ENCODE measurements at regions not wholly inside any gene's neighbourhood (a gene's known extent, or its start where the extent isn't known, plus 50 kb on each side); places are given as distances from the start of the nearest gene placed in this dataset.

DNA sequence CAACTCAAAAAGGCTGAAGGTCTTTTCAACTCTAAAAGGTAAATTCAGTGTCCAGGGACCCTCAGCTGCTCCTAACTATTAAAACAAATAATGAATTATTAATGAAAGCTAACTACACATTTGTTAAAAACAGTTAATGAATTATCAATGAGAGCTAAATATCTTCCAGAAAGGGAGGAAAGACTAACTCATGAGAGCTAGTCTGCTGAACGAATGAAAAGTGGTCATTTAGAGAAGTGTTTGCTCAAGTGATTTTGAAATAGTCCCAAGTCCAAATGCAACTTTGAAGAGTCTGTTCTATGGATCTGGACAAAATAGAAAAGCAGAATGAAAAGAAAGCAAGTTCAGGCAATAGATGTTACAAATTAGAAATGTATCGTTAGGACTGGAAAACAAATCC, 133.9 kb upstream of the SPEF2 start:
- no peak for FAIRE-seq
- peaks cover 0 to 2% (median 2%) of the 10 kb centered on the region in 4 experiments; a peak in 2 of 7 replicates for H3K4me1 ChIP-seq (replicated peaks in 1 of 4; ENCODE audit: control insufficient read depth in 3 of 4, insufficient read depth in 4 of 4, low read length in 3 of 4)
- no peaks in the 10 kb centered on the region for H3K27me3 ChIP-seq (replicated peaks in 1 of 4; ENCODE audit: control insufficient read depth in 3 of 4, extremely low read depth in 1 of 4, insufficient read depth in 3 of 4, low read length in 3 of 4)
- WGBS, 2 experiments (ENCODE audit: extremely low coverage in 1 of 2, insufficient coverage in 1 of 2, insufficient read length in 1 of 2, insufficient replicate concordance in 2 of 2, low coverage in 1 of 2, low lambda C conversion rate in 2 of 2, missing lambda C conversion rate in 1 of 2) = 94% methylated on average over 2 of the region's 2 CpGs; no CpG with 5 or more reads in 1 of the 2 experiments
- no peak overlapping the region for H3K56ac ChIP-seq (replicated peaks; ENCODE audit: insufficient read length, low read depth, low read length)
- H3K27ac ChIP-seq (ENCODE audit: low read depth, low read length) = no peak overlapping the region
- no peaks in the 10 kb centered on the region for H3K79me1 ChIP-seq (ENCODE audit: low read depth, low read length)
- H4K91ac ChIP-seq (replicated peaks; ENCODE audit: insufficient read length, low read length) = no peak overlapping the region
- H2BK120ac ChIP-seq (replicated peaks; ENCODE audit: low read depth, low read length) = no peak overlapping the region
- ChIA-PET CTCF (ENCODE audit: partially characterized antibody) (no interaction called here), POLR2A (ENCODE audit: partially characterized antibody) (no interaction called here)
- no peak for DNase-seq (ENCODE audit: low read depth in 1 of 2, low spot score in 2 of 2)
- no peak overlapping the region for H3K18ac ChIP-seq (ENCODE audit: extremely low read depth, low read length)
- H4K20me1 ChIP-seq (replicated peaks in 1 of 2; ENCODE audit: control insufficient read depth in 1 of 2, insufficient read depth in 2 of 2, low read length in 2 of 2) = no peaks in the 10 kb centered on the region
- no peak overlapping the region for H4K8ac ChIP-seq (ENCODE audit: extremely low read depth, insufficient read depth, low read length)
- H3K23ac ChIP-seq (ENCODE audit: insufficient read length) = no peak overlapping the region
- H3K9ac ChIP-seq (replicated peaks in 1 of 4; ENCODE audit: extremely low read depth in 1 of 4, low read depth in 3 of 4, low read length in 3 of 4) = no peak overlapping the region
- H3K9me3 ChIP-seq (ENCODE audit: insufficient read depth in 2 of 2, low read depth in 1 of 2, low read length in 1 of 2) = no peaks in the 10 kb centered on the region
- H4K5ac ChIP-seq (ENCODE audit: insufficient read length, low read depth, low read length) = no peak overlapping the region
- no peak overlapping the region for H2BK12ac ChIP-seq (ENCODE audit: low read depth, low read length)
- H3K4me2 ChIP-seq (ENCODE audit: insufficient read depth in 1 of 2, low read depth in 2 of 2, low read length in 2 of 2) = no peak overlapping the region
- no peak overlapping the region for H2AK5ac ChIP-seq (ENCODE audit: low read depth, low read length)
- no peak overlapping the region for H3K4ac ChIP-seq (replicated peaks; ENCODE audit: insufficient read length, low read depth, low read length)
- H2BK15ac ChIP-seq (ENCODE audit: low read length) = no peak overlapping the region
- H3K4me3 ChIP-seq (ENCODE audit: extremely low read depth in 1 of 4, insufficient read depth in 2 of 4, low read depth in 3 of 4, low read length in 4 of 4) = no peak overlapping the region
- no peaks in the 10 kb centered on the region for H3K23me2 ChIP-seq (ENCODE audit: low read depth, low read length)
- H3K14ac ChIP-seq (ENCODE audit: insufficient read length) = no peak overlapping the region
- no peak for TF ChIP-seq RXRA (IDR thresholded peaks at IDR 0.05; ENCODE audit: insufficient read depth, low read depth, low read length)
- TF ChIP-seq KDM4A (IDR thresholded peaks at IDR 0.05; ENCODE audit: low read depth, low read length, severe bottlenecking) = no peak
- no peak for TF ChIP-seq KDM5A (IDR thresholded peaks at IDR 0.05; ENCODE audit: low read length)
- TF ChIP-seq, protein P1, sequence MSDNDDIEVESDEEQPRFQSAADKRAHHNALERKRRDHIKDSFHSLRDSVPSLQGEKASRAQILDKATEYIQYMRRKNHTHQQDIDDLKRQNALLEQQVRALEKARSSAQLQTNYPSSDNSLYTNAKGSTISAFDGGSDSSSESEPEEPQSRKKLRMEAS (IDR thresholded peaks at IDR 0.05) = no peak
- TF ChIP-seq TAF1 (IDR thresholded peaks at IDR 0.05; ENCODE audit: low read depth, low read length) = no peak
- TF ChIP-seq, protein P2, sequence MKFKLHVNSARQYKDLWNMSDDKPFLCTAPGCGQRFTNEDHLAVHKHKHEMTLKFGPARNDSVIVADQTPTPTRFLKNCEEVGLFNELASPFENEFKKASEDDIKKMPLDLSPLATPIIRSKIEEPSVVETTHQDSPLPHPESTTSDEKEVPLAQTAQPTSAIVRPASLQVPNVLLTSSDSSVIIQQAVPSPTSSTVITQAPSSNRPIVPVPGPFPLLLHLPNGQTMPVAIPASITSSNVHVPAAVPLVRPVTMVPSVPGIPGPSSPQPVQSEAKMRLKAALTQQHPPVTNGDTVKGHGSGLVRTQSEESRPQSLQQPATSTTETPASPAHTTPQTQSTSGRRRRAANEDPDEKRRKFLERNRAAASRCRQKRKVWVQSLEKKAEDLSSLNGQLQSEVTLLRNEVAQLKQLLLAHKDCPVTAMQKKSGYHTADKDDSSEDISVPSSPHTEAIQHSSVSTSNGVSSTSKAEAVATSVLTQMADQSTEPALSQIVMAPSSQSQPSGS (IDR thresholded peaks at IDR 0.05; ENCODE audit: low read length) = no peak
- TF ChIP-seq POLR2AphosphoS5 (IDR thresholded peaks at IDR 0.05; ENCODE audit: low read depth, low read length) = no peak
- TF ChIP-seq GABPA (IDR thresholded peaks at IDR 0.05; ENCODE audit: borderline replicate concordance, insufficient read depth, low read length) = no peak
- TF ChIP-seq TCF12 (IDR thresholded peaks at IDR 0.05; ENCODE audit: low read depth, low read length) = no peak
- no peak for TF ChIP-seq SIRT6 (IDR thresholded peaks at IDR 0.05; ENCODE audit: low read length)
- TF ChIP-seq BCL11A (IDR thresholded peaks at IDR 0.05; ENCODE audit: low read depth in 2 of 2, low read length in 2 of 2) = no peak
- TF ChIP-seq MAFK (IDR thresholded peaks at IDR 0.05; ENCODE audit: low read depth, low read length) = no peak
- TF ChIP-seq TAF7 (optimal IDR thresholded peaks at IDR 0.05; ENCODE audit: borderline replicate concordance, low read depth, low read length) = no peak
- H2BK5ac ChIP-seq (ENCODE audit: low read depth, low read length) = no peak overlapping the region
- no peak overlapping the region for H2BK20ac ChIP-seq (ENCODE audit: low read length)
- 0 out of 2 replicates have a peak overlapping the region, but pooled peaks have one; percentile 59 for H2AFZ ChIP-seq (ENCODE audit: low read length)
- no peaks in the 10 kb centered on the region for H3K36me3 ChIP-seq (ENCODE audit: control insufficient read depth in 2 of 4, insufficient read depth in 4 of 4, low read length in 3 of 4)
- no peaks in the 10 kb centered on the region for H3K79me2 ChIP-seq (ENCODE audit: control insufficient read depth in 1 of 2, insufficient read depth in 2 of 2, low read length in 2 of 2)

All from H1 (cell line).